Tibial nerve (tissue), 4 donors: ENCODE measurements at regions not wholly inside any gene's neighbourhood (a gene's known extent, or its start where the extent isn't known, plus 50 kb on each side); places are given as distances from the start of the nearest gene placed in this dataset.

Experiments
- DNase-seq, 2 donors: peaks; one replicate each; pipeline ENCODE4 v3.0.0-alpha.2; 2019; ENCODE audit warnings: low spot score in 2 of 2
- H3K27ac ChIP-seq, 4 donors: fragments of 200-600 bp; sonication (generic) in 3 of 4; one replicate each; pipeline ENCODE4 v1.5.1; 2017 to 2019; ENCODE audit warnings: mild to moderate bottlenecking in 1 of 4
- H3K27me3 ChIP-seq, 2 donors: fragments of 200-600 bp; sonication (generic) in 1 of 2; one replicate each; pipeline versions ENCODE4 v1.5.1 to v1.6.0; 2017 to 2019
- H3K36me3 ChIP-seq, 3 donors: fragments of 200-600 bp; sonication (generic); one replicate each; pipeline ENCODE4 v1.5.1; 2018 to 2019
- H3K4me1 ChIP-seq, 4 donors: fragments of 200-600 bp; sonication (generic) in 3 of 4; one replicate each; pipeline ENCODE4 v1.5.1; 2017 to 2019
- H3K4me3 ChIP-seq, 4 donors: fragments of 200-600 bp; sonication (generic) in 3 of 4; one replicate each; pipeline ENCODE4 v1.5.1; 2017 to 2019; ENCODE audit warnings: mild to moderate bottlenecking in 1 of 4, moderate library complexity in 1 of 4
- H3K9me3 ChIP-seq, 4 donors: fragments of 200-600 bp; sonication (generic) in 3 of 4; one replicate each; pipeline ENCODE4 v1.5.1; 2017 to 2019
- EP300 ChIP-seq, 2 donors: sonication (generic); formaldehyde crosslinking; IDR thresholded peaks; one replicate each; pipeline ENCODE4 v1.6.1; 2017; ENCODE audit warnings: antibody characterized with exemption in 2 of 2, mild to moderate bottlenecking in 1 of 2
- POLR2A ChIP-seq, 2 donors: fragments of 450-650 bp; IDR thresholded peaks; one replicate each; pipeline ENCODE4 v1.6.1; 2017; ENCODE audit warnings: antibody characterized with exemption in 2 of 2, mild to moderate bottlenecking in 2 of 2, moderate library complexity in 2 of 2
- WGBS, 2 donors: methylation state at CpG; one replicate each; pipeline ENCODE4 v1.1.5; 2018; 5-methylcytosine and 5-hydroxymethylcytosine counted together
- TF ChIP-seq, protein P1 (sequence below), 5 experiments: fragments of 200-600 bp in 3 of 5; fragments of 450-650 bp in 2 of 5; sonication (generic) in 3 of 5; IDR thresholded peaks; one replicate each; pipeline ENCODE4 v1.5.1; 2016 to 2019; ENCODE audit warnings: antibody characterized with exemption in 5 of 5, mild to moderate bottlenecking in 3 of 5, moderate library complexity in 2 of 5

GRCh38 chrX:118187100-118187499 is 70.5 kb upstream of the KLHL13 start:
- Histone ChIP-seq H3K4me3 (no peak overlapping the region), H3K27me3 (no peaks in the 10 kb centered on the region), H3K9me3 (no peaks in the 10 kb centered on the region), H3K4me1 (no peaks in the 10 kb centered on the region), H3K36me3 (no peaks in the 10 kb centered on the region), H3K27ac (no peak overlapping the region)
- DNase-seq: no peak
- TF ChIP-seq EP300 (IDR thresholded peaks at IDR 0.05) (no peak), POLR2A (IDR thresholded peaks at IDR 0.05) (no peak)
- TF ChIP-seq, protein P1, sequence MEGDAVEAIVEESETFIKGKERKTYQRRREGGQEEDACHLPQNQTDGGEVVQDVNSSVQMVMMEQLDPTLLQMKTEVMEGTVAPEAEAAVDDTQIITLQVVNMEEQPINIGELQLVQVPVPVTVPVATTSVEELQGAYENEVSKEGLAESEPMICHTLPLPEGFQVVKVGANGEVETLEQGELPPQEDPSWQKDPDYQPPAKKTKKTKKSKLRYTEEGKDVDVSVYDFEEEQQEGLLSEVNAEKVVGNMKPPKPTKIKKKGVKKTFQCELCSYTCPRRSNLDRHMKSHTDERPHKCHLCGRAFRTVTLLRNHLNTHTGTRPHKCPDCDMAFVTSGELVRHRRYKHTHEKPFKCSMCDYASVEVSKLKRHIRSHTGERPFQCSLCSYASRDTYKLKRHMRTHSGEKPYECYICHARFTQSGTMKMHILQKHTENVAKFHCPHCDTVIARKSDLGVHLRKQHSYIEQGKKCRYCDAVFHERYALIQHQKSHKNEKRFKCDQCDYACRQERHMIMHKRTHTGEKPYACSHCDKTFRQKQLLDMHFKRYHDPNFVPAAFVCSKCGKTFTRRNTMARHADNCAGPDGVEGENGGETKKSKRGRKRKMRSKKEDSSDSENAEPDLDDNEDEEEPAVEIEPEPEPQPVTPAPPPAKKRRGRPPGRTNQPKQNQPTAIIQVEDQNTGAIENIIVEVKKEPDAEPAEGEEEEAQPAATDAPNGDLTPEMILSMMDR (IDR thresholded peaks at IDR 0.05): no peak

DNA sequence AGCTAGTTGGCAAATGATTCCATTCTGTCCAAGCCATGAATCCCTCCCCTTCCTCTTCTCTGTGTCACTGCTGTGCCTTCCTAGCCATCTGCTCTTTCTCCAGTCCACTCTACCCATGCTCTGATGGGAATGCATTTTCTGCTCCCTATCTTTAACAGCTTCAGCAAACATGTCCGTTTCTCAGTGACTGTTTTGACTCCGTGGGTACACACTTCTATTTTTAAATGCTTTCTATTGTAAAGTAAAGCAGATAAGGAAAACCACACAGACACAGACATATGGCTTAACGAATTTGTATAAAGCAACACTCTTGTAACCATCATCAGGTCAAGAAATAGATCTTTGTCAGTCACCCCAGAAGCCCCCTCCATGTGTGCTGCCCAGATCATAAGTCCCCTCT is 72.4 kb upstream of the KLHL13 start:
- no peaks in the 10 kb centered on the region for H3K4me1 ChIP-seq
- H3K4me3 ChIP-seq: no peak overlapping the region
- H3K27ac ChIP-seq: no peak overlapping the region
- WGBS, 2 donors: 32 to 59% methylated on average over 3 of the region's 3 CpGs
- DNase-seq: no peak
- H3K27me3 ChIP-seq: no peaks in the 10 kb centered on the region
- H3K9me3 ChIP-seq: no peaks in the 10 kb centered on the region
- H3K36me3 ChIP-seq: no peaks in the 10 kb centered on the region
- TF ChIP-seq POLR2A (IDR thresholded peaks at IDR 0.05) (no peak), EP300 (IDR thresholded peaks at IDR 0.05) (no peak)
- TF ChIP-seq, protein P1 (IDR thresholded peaks at IDR 0.05): no peak

DNA sequence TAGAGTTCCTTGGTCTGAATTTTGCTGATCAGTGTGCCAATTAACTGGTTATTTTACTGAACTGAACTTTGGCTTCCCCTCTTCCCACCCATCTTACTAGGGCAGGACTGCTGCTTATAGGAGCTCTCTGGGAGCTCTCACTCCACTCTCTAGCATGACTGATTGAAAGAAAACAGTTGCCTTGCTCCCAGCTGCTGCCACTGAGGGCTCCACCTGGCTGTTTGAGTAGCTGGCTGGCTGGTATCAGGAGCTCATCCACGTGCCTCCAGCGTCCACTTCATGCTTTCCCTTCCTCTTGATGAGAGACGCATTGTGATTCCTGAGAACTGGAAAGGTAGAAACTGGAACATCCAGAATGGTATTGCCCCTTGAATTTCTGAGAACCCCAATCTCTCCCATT is 73.0 kb upstream of the KLHL13 start:
- Histone ChIP-seq H3K27ac (no peak overlapping the region), H3K36me3 (no peaks in the 10 kb centered on the region), H3K4me1 (no peaks in the 10 kb centered on the region), H3K27me3 (no peaks in the 10 kb centered on the region), H3K9me3 (no peaks in the 10 kb centered on the region), H3K4me3 (no peak overlapping the region)
- no peak for DNase-seq
- TF ChIP-seq EP300 (IDR thresholded peaks at IDR 0.05) (no peak), POLR2A (IDR thresholded peaks at IDR 0.05) (no peak)
- TF ChIP-seq, protein P1 (IDR thresholded peaks at IDR 0.05): no peak
- 51 to 72% methylated on average over 3 of the region's 3 CpGs for WGBS, 2 donors

DNA sequence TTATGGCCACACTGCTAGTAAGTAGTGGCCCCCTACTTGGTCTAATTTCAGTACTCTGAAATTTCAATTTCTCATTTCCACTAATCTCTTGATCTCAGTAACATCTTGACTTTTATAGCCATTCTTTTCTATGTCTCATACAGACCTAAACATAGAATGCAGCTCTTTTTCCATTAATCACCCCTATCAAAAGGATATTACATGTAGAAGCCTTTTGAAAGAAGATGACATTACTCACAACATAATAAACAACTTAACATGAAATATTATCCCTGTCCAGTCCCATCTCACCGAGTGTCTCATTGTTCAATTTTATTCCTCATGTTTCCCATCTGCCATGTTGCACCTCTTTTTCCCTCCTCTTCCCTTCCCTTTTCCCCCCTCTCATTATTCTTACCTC is 81.1 kb upstream of the KLHL13 start:
- H3K9me3 ChIP-seq: no peaks in the 10 kb centered on the region
- no peak for DNase-seq
- no peak overlapping the region for H3K27ac ChIP-seq
- H3K4me3 ChIP-seq: no peak overlapping the region
- H3K27me3 ChIP-seq: peaks cover 0 to 5% of the 10 kb centered on the region in 2 donors
- TF ChIP-seq, protein P1 (IDR thresholded peaks at IDR 0.05): no peak
- TF ChIP-seq EP300 (IDR thresholded peaks at IDR 0.05) (no peak), POLR2A (IDR thresholded peaks at IDR 0.05) (no peak)
- H3K36me3 ChIP-seq: no peaks in the 10 kb centered on the region
- no peaks in the 10 kb centered on the region for H3K4me1 ChIP-seq
- WGBS, 2 donors: 71 to 80% methylated on average over 1 of the region's 1 CpG

DNA sequence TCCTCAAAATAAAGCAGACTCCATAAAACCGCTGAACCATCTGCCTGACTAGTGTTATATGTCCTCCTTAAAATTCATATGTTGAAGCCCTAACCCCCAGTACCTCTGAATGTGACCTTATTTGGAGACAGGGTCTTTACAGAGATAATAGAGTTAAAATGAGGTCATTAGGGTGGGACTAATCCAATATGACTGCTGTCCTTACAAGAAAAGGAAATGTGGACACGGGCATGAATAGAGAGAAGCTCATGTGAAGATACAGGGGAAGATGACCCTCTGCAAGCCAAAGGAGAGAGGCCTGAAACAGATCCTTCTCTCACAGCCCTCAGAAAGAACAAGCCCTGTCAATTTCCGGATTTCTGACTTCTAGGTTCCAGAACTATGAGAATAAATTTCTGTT is 82.0 kb upstream of the KLHL13 start:
- no peaks in the 10 kb centered on the region for H3K4me1 ChIP-seq
- no peaks in the 10 kb centered on the region for H3K9me3 ChIP-seq
- TF ChIP-seq, protein P1 (IDR thresholded peaks at IDR 0.05): no peak
- no peak for TF ChIP-seq EP300 (IDR thresholded peaks at IDR 0.05)
- TF ChIP-seq POLR2A (IDR thresholded peaks at IDR 0.05): no peak
- no peak overlapping the region for H3K27ac ChIP-seq
- H3K27me3 ChIP-seq: peaks cover 0 to 5% of the 10 kb centered on the region in 2 donors
- no peaks in the 10 kb centered on the region for H3K36me3 ChIP-seq
- DNase-seq: no peak
- WGBS, 2 donors: 55 to 96% methylated on average over 3 of the region's 3 CpGs
- no peak overlapping the region for H3K4me3 ChIP-seq
